ENCODE measurements at regions not wholly inside any gene's neighbourhood (a gene's known extent, or its start where the extent isn't known, plus 50 kb on each side); places are given as distances from the start of the nearest gene placed in this dataset.

DNA sequence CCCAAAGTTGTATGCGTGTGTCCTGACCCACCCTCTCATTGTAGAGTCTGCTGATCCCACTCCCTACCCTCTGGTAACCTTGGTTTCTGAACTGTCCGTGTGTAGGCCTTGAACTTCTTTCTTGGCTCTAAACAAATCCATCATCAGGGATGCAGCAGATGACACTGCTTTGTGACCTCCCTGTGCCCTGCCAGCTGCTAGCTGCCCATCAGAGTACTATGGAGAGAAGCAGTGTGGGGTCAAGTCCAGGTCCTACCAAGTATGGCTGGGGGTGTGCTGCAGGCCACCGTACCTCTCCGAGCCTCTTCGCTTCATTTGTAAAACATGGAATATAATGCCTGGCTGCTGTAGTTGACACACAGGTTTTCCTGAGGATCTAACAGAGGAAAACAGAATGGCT lies 183.5 kb upstream of the RBPJ start:
- DNase-seq (ENCODE audit: low read depth, low spot score) = no peak

DNA sequence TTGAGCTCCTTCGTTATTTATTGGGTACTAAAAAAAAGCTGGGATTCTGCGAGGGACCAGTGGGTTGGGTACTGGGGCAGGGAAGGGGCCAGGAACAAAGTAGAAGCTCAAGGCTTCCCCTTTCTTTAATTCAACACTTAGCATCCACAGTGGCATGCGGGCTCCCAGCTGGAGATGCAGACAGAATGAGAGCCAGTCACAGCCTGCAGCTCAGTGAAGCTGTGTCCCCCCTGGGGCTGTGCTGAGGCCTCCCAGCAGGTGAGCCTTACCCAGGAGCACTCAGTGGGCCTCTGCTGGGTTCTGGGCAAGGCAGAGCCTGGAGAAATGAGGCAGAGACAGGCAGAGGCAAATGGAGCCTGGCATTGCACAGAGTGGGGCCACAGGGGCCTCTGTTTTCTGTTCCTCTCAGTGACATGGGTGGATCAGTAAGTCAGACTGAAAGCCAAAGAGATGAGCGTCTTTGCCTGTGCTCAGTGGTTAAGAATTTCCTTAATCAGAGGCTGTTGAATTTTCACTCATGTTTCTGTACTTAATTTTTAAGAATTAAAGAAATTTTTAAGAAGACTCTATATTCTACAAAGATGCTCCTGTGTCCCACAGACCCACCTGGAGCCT lies 181.4 kb upstream of the RBPJ start:
- no peak for DNase-seq (ENCODE audit: low read depth, low spot score)

- DNase-seq (ENCODE audit: low read depth, low spot score) = no peak
These were observed 180.5 kb upstream of the RBPJ start for GRCh38 chr4:26140150-26140898.

DNA sequence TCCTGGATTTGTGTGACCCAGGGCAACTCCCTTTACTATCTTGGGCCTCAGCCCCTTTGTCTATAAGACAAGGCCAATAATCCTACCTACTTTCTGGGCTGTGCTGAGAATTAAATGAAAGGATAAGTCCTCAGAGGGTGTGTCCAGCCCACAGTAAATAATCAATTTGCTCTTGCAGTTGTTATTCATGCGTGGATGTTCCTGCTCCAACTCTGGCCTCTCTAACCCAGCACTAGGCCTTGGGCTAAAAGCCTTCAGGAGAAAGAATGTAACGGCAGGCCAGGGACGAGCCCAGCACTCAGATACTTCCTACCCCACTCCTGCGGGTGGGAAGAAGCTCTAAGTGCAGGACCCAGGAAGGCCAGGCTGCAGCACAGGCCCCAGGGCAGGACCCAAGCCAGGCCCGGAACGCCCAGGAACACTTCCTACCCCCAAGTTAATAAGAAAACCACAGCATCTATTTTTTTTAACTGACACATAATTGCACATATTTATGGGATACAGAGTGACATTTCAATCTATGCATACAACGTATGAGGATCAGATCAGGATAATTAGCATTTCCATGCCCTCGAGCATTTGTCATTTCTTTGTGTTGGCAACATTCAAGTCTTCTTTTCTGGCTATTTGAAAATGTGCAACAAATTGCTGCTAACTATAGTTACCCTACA lies 179.6 kb upstream of the RBPJ start:
- no peak for DNase-seq (ENCODE audit: low read depth, low spot score)

GRCh38 chr4:26141911-26142638 lies 178.7 kb upstream of the RBPJ start:
- no peak for DNase-seq (ENCODE audit: low read depth, low spot score)

- DNase-seq (ENCODE audit: low read depth, low spot score) = no peak
These were observed 176.2 kb upstream of the RBPJ start for GRCh38 chr4:26144526-26145155.

- DNase-seq (ENCODE audit: low read depth, low spot score) = no peak
These were observed 175.6 kb upstream of the RBPJ start for GRCh38 chr4:26145212-26145611.

- no peak for DNase-seq (ENCODE audit: low read depth, low spot score)
These were observed 171.9 kb upstream of the RBPJ start for GRCh38 chr4:26148927-26149326.

DNA sequence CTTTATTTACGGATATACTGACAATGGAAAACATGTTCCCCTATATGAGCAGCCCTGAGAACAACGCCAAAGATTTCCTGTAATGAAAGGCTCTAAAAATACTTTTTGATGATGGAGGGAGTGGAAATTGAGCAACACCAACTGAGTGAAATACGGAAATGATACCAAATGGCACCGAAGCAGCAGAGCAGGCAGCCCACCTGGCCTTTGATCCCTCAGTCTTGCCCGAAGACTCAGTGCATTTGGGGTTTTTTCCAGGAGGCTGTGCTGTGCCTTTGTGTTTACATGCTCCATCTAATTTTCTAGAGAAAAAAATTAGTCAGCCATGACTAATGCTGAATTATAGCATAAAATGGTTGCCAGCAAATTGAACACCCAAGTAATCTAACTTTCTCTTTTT lies 169.9 kb upstream of the RBPJ start:
- DNase-seq (ENCODE audit: low read depth, low spot score) = no peak

- no peak for DNase-seq (ENCODE audit: low read depth, low spot score)
These were observed 169.2 kb upstream of the RBPJ start for GRCh38 chr4:26151615-26152014.

DNA sequence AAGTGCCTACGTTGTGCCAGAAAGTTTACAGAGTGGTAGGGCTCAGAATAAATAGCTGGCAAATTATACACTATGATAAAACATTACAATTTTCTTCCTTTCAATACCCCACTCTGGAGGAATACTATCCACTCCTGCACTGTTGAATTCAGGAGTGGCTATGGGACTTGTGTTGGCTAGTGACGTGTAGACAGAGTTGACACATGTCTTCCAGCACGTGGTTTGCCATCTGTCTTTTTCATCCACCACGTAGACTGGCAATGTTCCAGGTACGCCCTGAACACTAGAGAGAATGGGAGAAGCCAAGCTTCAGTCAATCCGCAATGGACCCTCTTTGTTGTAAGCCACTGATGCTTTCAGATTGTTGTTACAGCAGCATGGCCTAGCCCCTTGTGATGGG lies 168.8 kb upstream of the RBPJ start:
- DNase-seq (ENCODE audit: low read depth, low spot score) = no peak

GRCh38 chr4:26157541-26157940 lies 163.3 kb upstream of the RBPJ start:
- no peak for DNase-seq (ENCODE audit: low read depth, low spot score)

- no peak for DNase-seq (ENCODE audit: low read depth, low spot score)
These were observed 160.2 kb upstream of the RBPJ start for GRCh38 chr4:26160591-26160990.

DNA sequence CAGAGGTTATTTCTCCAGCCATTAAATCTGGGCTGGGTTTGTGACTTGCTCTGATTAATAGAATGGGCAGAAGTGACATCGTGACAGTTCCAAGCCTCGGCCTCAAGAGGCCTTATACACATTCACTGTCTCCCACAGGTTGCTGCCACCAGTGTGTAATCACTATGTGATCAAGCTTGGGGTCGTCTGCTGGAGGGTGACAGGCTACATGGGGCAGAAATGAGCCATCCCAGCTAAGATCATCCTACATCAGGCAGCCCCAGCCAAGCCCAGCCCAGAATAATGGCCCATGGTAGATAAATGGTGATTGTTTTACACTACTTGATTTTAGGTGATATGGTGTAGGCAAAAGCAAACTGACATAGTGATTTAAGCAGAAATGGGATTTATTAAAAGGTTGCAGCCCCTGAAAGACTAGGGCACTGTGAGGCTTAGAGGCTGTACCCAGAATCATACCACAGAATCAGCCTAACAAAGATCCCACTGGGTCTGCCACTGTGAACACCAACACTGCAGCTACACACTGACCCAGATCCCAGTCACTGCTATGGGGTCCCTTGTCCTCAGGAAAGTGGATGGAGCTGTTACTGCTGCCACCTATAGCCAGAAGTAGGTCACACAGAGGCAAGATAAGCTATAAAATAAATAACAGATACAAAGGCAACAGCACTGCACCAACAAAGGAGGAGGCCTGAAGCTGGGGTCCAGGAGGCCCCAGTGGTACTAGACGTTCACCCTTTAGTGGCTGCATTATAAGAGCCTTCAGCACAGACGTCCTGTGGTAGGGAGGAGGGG lies 159.6 kb upstream of the RBPJ start:
- no peak for DNase-seq (ENCODE audit: low read depth, low spot score)

DNA sequence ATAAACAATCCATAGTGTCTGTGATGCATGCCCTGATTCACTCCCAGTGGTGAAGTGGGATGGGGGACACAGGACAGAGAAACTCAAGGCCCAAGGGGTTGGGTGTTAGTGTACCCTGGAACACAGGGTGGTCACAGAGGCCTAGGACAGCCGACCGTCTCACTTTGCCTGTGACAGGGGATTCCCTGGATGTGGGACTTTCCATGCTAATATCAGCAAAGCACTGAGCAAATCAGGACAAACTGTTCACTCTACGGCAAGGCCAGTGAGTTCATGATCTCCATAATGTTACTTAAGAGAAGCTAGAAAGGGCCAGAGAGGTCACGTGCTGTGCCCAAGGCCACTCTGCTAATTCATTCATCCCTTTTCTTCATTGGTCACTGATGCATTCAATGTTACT lies 158.7 kb upstream of the RBPJ start:
- DNase-seq (ENCODE audit: low read depth, low spot score) = no peak

DNA sequence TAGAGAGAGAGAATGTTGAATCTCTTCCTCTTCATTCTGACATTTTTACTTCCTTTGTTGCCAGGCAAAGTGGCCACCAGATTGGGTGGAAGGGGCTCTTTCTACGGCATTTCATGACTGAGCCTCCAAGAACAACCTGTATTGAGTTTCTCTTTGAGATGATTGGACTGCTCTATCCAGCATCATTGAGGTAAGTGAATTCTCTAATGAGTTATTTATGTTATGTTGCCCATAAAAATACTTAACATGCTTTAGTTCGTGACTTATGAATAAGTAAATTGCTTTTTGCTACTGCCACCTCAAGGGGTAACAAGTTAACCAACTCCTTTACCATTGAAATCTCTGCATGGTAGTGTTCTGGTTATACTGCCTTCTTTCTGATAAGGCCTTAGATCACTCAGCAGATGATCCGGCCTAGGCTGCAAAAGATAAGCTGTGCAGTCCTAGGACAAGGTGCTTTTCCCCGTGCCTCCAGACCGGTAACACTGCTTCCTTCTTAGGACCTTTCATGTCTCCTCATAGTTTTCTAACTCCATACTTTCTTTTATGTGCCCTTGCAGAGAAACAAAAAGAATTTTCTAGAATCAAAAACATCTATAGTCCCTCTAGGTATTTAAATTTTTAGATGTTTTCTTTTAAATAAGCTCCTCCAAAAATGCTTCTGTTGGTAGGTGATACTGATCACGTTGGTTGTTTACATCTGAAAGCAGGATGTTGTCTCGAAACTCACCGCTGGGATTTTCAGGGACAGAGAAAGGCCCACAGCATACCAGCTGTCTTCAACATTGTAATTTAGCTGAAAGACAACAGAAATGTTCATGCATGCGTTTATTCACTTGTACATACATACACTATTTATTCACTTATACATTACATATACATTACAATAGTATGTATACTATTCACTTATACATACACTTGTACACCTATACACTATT lies 157.1 kb upstream of the RBPJ start:
- DNase-seq (ENCODE audit: low read depth, low spot score) = no peak

- DNase-seq (ENCODE audit: low read depth, low spot score) = no peak
These were observed 149.3 kb upstream of the RBPJ start for GRCh38 chr4:26171501-26171900.

DNA sequence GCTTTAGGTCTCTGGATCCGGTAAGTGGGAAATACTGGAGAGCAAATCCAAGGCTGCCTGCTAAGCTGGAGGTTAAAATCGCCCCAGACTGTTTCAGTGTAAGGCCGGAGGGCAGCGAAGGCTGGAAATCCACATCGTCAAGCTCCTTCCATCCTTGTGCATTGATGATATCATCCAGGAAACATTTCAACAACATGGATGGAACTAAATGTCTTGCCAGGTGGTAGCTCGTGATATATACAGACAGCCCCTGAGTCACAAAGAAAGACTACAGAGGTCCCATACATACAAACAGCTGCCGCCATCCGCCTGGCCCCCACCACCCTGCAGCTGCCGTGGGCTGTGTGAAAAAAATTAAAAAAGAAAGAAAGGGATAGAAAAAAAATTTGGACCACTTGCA lies 148.9 kb upstream of the RBPJ start:
- DNase-seq (ENCODE audit: low read depth, low spot score) = no peak

DNA sequence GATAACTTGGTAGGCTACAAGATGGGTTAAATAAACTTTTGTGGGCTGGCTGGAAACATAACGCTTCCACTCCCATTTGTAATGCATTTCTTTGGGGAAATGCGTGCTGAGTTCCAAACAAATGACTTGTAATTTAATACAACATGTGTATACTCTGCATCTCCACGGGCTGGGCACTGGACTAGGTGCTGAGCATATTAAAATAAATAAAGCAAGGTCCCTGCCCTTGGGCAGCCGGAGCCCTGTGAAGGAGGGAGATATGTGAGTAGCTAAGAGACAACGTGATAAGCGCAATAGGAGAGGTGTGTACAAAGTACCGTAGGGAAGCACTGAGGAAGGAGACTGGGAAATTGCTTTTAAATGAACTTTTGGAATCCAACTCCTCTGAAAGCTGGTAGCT lies 147.2 kb upstream of the RBPJ start:
- no peak for DNase-seq (ENCODE audit: low read depth, low spot score)

DNA sequence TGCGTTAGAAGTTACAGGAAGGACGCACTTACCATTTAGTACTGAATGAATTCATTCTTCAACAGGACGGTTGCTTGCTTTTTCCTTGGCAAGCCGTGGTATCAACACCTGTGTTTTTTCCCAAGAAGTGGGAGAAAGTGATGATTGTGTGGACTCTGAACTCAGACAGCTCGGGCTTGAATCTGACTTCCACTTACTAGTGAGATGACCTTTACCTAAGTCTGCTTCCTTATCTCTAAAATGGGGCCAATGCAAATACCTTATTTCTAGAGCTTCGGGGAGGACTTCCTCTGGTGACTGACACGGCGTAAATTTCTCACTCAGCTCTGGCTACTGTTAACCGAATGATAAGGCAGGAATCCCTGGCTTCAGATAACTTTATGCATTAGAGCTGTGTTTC lies 146.8 kb upstream of the RBPJ start:
- no peak for DNase-seq (ENCODE audit: low read depth, low spot score)

Measured in pulmonary artery endothelial cell (primary cell).